H1 (cell line): ENCODE measurements at regions not wholly inside any gene's neighbourhood (a gene's known extent, or its start where the extent isn't known, plus 50 kb on each side); places are given as distances from the start of the nearest gene placed in this dataset.

ENCODE experiments used
- CTCF ChIA-PET: fragments of 300-600 bp; sonication (Branson Sonifier 250); formaldehyde crosslinking; loops from one replicate; lab custom pipeline; 2021; ENCODE audit not compliant: partially characterized antibody; lab: Charles Lee
- POLR2A ChIA-PET: fragments of 300-600 bp; sonication (Branson Sonifier 250); formaldehyde crosslinking; loops from one replicate; lab custom pipeline; 2021; ENCODE audit warnings: inconsistent platforms; ENCODE audit not compliant: partially characterized antibody; lab: Charles Lee
- DNase-seq, 2 experiments: peaks; one replicate each; pipeline versions ENCODE4 v3.0.0 to v3.0.0-alpha.2; 2010 to 2022; ENCODE audit warnings: low spot score in 2 of 2, low read depth in 1 of 2, mixed read lengths in 1 of 2
- FAIRE-seq: peaks from 2 replicates; lab custom pipeline; 2011; peaks lifted over from hg19 to GRCh38; lab: Jason Lieb, UNC
- H2AFZ ChIP-seq: 2 replicates; pipeline ENCODE4 v1.8.1; 2012; ENCODE audit warnings: low read length, inconsistent platforms
- H2AK5ac ChIP-seq: 2 replicates; pipeline ENCODE4 v1.6.1; 2013; ENCODE audit warnings: low read depth, low read length
- H2BK120ac ChIP-seq: replicated peaks from 2 replicates; pipeline ENCODE3; 2013; ENCODE audit warnings: low read depth, low read length, inconsistent platforms
- H2BK12ac ChIP-seq: 2 replicates; pipeline ENCODE4 v1.6.1; 2013; ENCODE audit warnings: low read depth, low read length
- H2BK15ac ChIP-seq: 2 replicates; pipeline ENCODE4 v1.6.1; 2013; ENCODE audit warnings: low read length
- H2BK20ac ChIP-seq: 2 replicates; pipeline ENCODE4 v1.6.1; 2013; ENCODE audit warnings: low read length
- H2BK5ac ChIP-seq: 2 replicates; pipeline ENCODE4 v1.6.1; 2013; ENCODE audit warnings: low read depth, low read length
- H3K14ac ChIP-seq: 2 replicates; pipeline ENCODE4 v1.6.1; 2013; ENCODE audit warnings: inconsistent platforms; ENCODE audit not compliant: insufficient read length
- H3K18ac ChIP-seq: 2 replicates; pipeline ENCODE4 v1.6.1; 2013; ENCODE audit warnings: low read length; ENCODE audit errors: extremely low read depth
- H3K23ac ChIP-seq: 2 replicates; pipeline ENCODE4 v1.6.1; 2013; ENCODE audit warnings: inconsistent platforms; ENCODE audit not compliant: insufficient read length
- H3K23me2 ChIP-seq: 2 replicates; pipeline ENCODE4 v1.6.1; 2013; ENCODE audit warnings: low read depth, low read length
- H3K27ac ChIP-seq: 2 replicates; pipeline ENCODE4 v1.6.1; 2011; ENCODE audit warnings: low read depth, low read length, inconsistent platforms
- H3K27me3 ChIP-seq, 4 experiments: replicated peaks in 1 of 4; 1 replicate in 1 of 4; 2 replicates in 3 of 4; pipeline versions ENCODE4 v1.6.1 to v1.8.1; 2011 to 2013; ENCODE audit warnings: low read length in 3 of 4, mild to moderate bottlenecking in 3 of 4, inconsistent platforms in 2 of 4, mixed read lengths in 2 of 4, moderate library complexity in 1 of 4; ENCODE audit not compliant: control insufficient read depth in 3 of 4, insufficient read depth in 3 of 4; ENCODE audit errors: extremely low read depth in 1 of 4
- H3K36me3 ChIP-seq, 4 experiments: 2 replicates each; pipeline versions ENCODE4 v1.6.1 to v1.8.1; 2011 to 2013; ENCODE audit warnings: mild to moderate bottlenecking in 4 of 4, low read length in 3 of 4, moderate library complexity in 2 of 4, control low read depth in 1 of 4, inconsistent platforms in 1 of 4; ENCODE audit not compliant: insufficient read depth in 4 of 4, control insufficient read depth in 2 of 4
- H3K4ac ChIP-seq: replicated peaks from 2 replicates; pipeline ENCODE3; 2013; ENCODE audit warnings: low read length, low read depth, mixed read lengths, inconsistent platforms; ENCODE audit not compliant: insufficient read length
- H3K4me1 ChIP-seq, 4 experiments: replicated peaks in 1 of 4; 1 replicate in 1 of 4; 2 replicates in 3 of 4; pipeline versions ENCODE4 v1.6.1 to v1.8.1; 2011 to 2013; ENCODE audit warnings: low read length in 3 of 4, inconsistent platforms in 2 of 4, mixed read lengths in 1 of 4; ENCODE audit not compliant: insufficient read depth in 4 of 4, control insufficient read depth in 3 of 4
- H3K4me2 ChIP-seq, 2 experiments: 2 replicates each; pipeline versions ENCODE4 v1.6.1 to v1.8.1; 2011 to 2013; ENCODE audit warnings: low read depth in 2 of 2, low read length in 2 of 2, control low read depth in 1 of 2, inconsistent platforms in 1 of 2, mild to moderate bottlenecking in 1 of 2; ENCODE audit not compliant: insufficient read depth in 1 of 2
- H3K4me3 ChIP-seq, 4 experiments: fragments of 200-600, 300-600 bp in 1 of 4; sonication (generic), shearing (Covaris generic), sonication (Bioruptor Twin) in 1 of 4; 2 replicates each; pipeline versions ENCODE4 v1.5.1 to v1.8.1; 2011 to 2016; ENCODE audit warnings: low read length in 4 of 4, low read depth in 3 of 4, control low read depth in 2 of 4, inconsistent platforms in 2 of 4, mild to moderate bottlenecking in 2 of 4, mixed read lengths in 1 of 4, moderate library complexity in 1 of 4; ENCODE audit not compliant: insufficient read depth in 2 of 4; ENCODE audit errors: extremely low read depth in 1 of 4
- H3K56ac ChIP-seq: replicated peaks from 2 replicates; pipeline ENCODE3; 2013; ENCODE audit warnings: low read depth, mild to moderate bottlenecking, mixed read lengths, low read length, inconsistent platforms; ENCODE audit not compliant: insufficient read length
- H3K79me1 ChIP-seq: 2 replicates; pipeline ENCODE4 v1.6.1; 2013; ENCODE audit warnings: low read depth, low read length, control low read depth
- H3K79me2 ChIP-seq, 2 experiments: 2 replicates each; pipeline versions ENCODE4 v1.6.1 to v1.8.1; 2012 to 2013; ENCODE audit warnings: low read length in 2 of 2, mild to moderate bottlenecking in 2 of 2, inconsistent platforms in 1 of 2; ENCODE audit not compliant: insufficient read depth in 2 of 2, control insufficient read depth in 1 of 2
- H3K9ac ChIP-seq, 4 experiments: replicated peaks in 1 of 4; 1 replicate in 1 of 4; 2 replicates in 3 of 4; pipeline versions ENCODE4 v1.6.1 to v1.8.1; 2011 to 2013; ENCODE audit warnings: low read depth in 3 of 4, low read length in 3 of 4, control low read depth in 2 of 4, mild to moderate bottlenecking in 2 of 4, moderate library complexity in 2 of 4, inconsistent platforms in 1 of 4; ENCODE audit errors: extremely low read depth in 1 of 4
- H3K9me3 ChIP-seq, 2 experiments: 2 replicates each; pipeline versions ENCODE4 v1.6.1 to v1.8.1; 2012 to 2013; ENCODE audit warnings: mild to moderate bottlenecking in 2 of 2, moderate library complexity in 2 of 2, control low read depth in 1 of 2, inconsistent platforms in 1 of 2, low read depth in 1 of 2, low read length in 1 of 2, mixed read lengths in 1 of 2; ENCODE audit not compliant: insufficient read depth in 2 of 2
- H4K20me1 ChIP-seq, 2 experiments: replicated peaks in 1 of 2; 2 replicates each; pipeline versions ENCODE3 to v1.8.1; 2011 to 2013; ENCODE audit warnings: inconsistent platforms in 2 of 2, low read length in 2 of 2, mild to moderate bottlenecking in 1 of 2; ENCODE audit not compliant: insufficient read depth in 2 of 2, control insufficient read depth in 1 of 2
- H4K5ac ChIP-seq: 2 replicates; pipeline ENCODE4 v1.6.1; 2013; ENCODE audit warnings: low read length, low read depth, mixed read lengths, inconsistent platforms; ENCODE audit not compliant: insufficient read length
- H4K8ac ChIP-seq: 2 replicates; pipeline ENCODE4 v1.8.0; 2013; ENCODE audit warnings: mild to moderate bottlenecking, moderate library complexity, low read length, inconsistent platforms; ENCODE audit not compliant: insufficient read depth; ENCODE audit errors: extremely low read depth
- H4K91ac ChIP-seq: replicated peaks from 2 replicates; pipeline ENCODE3; 2013; ENCODE audit warnings: low read length, mixed read lengths, inconsistent platforms; ENCODE audit not compliant: insufficient read length
- JUN ChIP-seq: IDR thresholded peaks from 2 replicates; pipeline ENCODE4 v1.6.1; 2011; ENCODE audit warnings: low read depth, mild to moderate bottlenecking, improper control_type of control experiment, low read length
- KDM1A ChIP-seq: fragments of 200-600, 300-600 bp; sonication (generic); IDR thresholded peaks from 2 replicates; pipeline ENCODE4 v1.7.1; 2016; ENCODE audit warnings: mild to moderate bottlenecking, low read length, borderline replicate concordance
- SIN3A ChIP-seq, 2 experiments: IDR thresholded peaks in 1 of 2; conservative IDR thresholded peaks in 1 of 2; 2 replicates each; pipeline ENCODE4 v1.6.1; 2011 to 2012; ENCODE audit warnings: low read length in 2 of 2, improper control_type of control experiment in 1 of 2, low read depth in 1 of 2, mild to moderate bottlenecking in 1 of 2
- WGBS, 2 experiments: shearing (Covaris generic) in 1 of 2; methylation state at CpG; one replicate each; pipeline versions ENCODE4 v1.1.6 to v1.1.7; 2013 to 2015; ENCODE audit warnings: low lambda C conversion rate in 2 of 2, mixed read lengths in 2 of 2, inconsistent platforms in 1 of 2, low coverage in 1 of 2, missing lambda C conversion rate in 1 of 2; ENCODE audit not compliant: insufficient replicate concordance in 2 of 2, insufficient coverage in 1 of 2, insufficient read length in 1 of 2; ENCODE audit errors: extremely low coverage in 1 of 2, missing lambda C conversion rate in 1 of 2; 5-methylcytosine and 5-hydroxymethylcytosine counted together

DNA sequence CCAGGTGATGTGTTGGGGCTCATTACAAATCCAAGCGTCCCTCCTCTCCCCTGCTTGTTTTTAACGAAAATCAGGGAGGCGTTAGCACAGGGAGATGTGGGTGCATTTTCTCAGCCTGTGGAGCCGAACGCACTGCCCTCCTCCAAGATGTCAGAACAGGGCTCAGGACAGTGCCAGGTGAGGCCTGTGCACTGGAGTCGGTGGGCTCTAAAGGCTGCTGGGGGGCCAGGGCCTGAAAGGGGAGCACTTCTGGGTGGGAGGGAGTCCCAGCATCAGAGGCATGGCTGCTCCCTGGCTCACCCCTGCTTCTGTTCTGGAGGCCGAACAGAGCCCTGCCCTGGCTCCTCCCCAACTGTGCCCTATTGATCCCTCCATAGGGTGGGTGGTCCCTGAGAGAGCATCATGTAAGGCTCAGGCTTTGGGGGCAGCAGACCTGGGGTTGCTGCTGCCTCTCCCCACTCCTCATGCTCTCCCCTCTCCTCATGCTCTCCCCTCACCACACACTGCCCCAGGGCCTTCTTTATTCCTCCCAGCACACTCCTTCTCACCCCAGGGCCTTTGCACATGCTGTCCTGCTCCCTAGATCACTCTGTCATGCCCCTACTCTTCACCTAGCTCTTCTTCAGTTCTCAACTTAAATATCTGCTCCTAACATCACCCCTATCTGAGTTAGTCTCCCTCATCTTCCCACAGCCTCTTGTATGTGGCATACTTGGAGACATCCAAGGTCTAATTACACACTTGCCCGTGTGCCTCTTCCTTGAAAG, 725.2 kb downstream of the PTPRU start:
- H3K4me3 ChIP-seq: no peak overlapping the region
- H3K36me3 ChIP-seq: no peaks in the 10 kb centered on the region
- H4K8ac ChIP-seq: peak overlapping the region; percentile 53; the same call in 1 of the 2 replicates
- no peak overlapping the region for H3K27ac ChIP-seq
- POLR2A ChIA-PET: no interaction called here
- H2AK5ac ChIP-seq: no peak overlapping the region
- H3K9me3 ChIP-seq: no peaks in the 10 kb centered on the region
- H4K91ac ChIP-seq: peak overlapping the region; percentile 62
- DNase-seq (no peak), FAIRE-seq (no peak)
- H2BK15ac ChIP-seq: peak overlapping the region; percentile 61; the same call in 1 of the 2 replicates
- H3K23me2 ChIP-seq: no peaks in the 10 kb centered on the region
- no peak overlapping the region for H3K14ac ChIP-seq
- no peaks in the 10 kb centered on the region for H3K27me3 ChIP-seq
- H3K23ac ChIP-seq: no peak overlapping the region
- no peak overlapping the region for H3K4me2 ChIP-seq
- WGBS, 2 experiments: 82% methylated on average over 7 of the region's 8 CpGs; no CpG with 5 or more reads in 1 of the 2 experiments
- no peaks in the 10 kb centered on the region for H3K79me2 ChIP-seq
- 0 out of 2 replicates have a peak overlapping the region, but pooled peaks have one; percentile 39 for H2BK12ac ChIP-seq
- H3K56ac ChIP-seq: no peak overlapping the region
- H4K20me1 ChIP-seq: no peaks in the 10 kb centered on the region
- no peak overlapping the region for H4K5ac ChIP-seq
- peak overlapping the region; percentile 21 for H3K4ac ChIP-seq
- peak overlapping the region; percentile 49; the same call in 1 of the 2 replicates for H2BK5ac ChIP-seq
- no peak for TF ChIP-seq SIN3A (conservative IDR thresholded peaks at IDR 0.05 in 1 of 2, IDR thresholded peaks at IDR 0.05 in 1 of 2; ENCODE audit: low read depth in 1 of 2, low read length in 2 of 2)
- TF ChIP-seq KDM1A: peak; percentile 66; the same call in 1 of the 2 replicates
- TF ChIP-seq JUN: no peak
- TF ChIP-seq, all 59 proteins: peak for 1
- Histone ChIP-seq H3K18ac (0 out of 2 replicates have a peak overlapping the region, but pooled peaks have one; percentile 27), H3K4me1 (peaks cover 0 to 5% (median 0%) of the 10 kb centered on the region in 4 experiments; a peak in 2 of 7 replicates), H2AFZ (no peak overlapping the region), H3K9ac (no peak overlapping the region), H3K79me1 (no peaks in the 10 kb centered on the region), H2BK120ac (no peak overlapping the region), H2BK20ac (peak overlapping the region; percentile 80; the same call in 1 of the 2 replicates)
- CTCF ChIA-PET: interaction anchor here (0.6 to 1.2 kb wide), 3 partner anchors 8 to 69 kb away, joined by 3 read pairs; no protein-coding TSS in a partner anchor
